GM19468 (cell line): ENCODE measurements at regions not wholly inside any gene's neighbourhood (a gene's known extent, or its start where the extent isn't known, plus 50 kb on each side); places are given as distances from the start of the nearest gene placed in this dataset.

Source experiments
- ATAC-seq: cut with Tn5 transposase; IDR thresholded peaks from one replicate; pipeline ENCODE4 v1.9.1; 2021; ENCODE audit warnings: mild to moderate bottlenecking, moderate library complexity, moderate number of reproducible peaks; ENCODE audit not compliant: unreplicated experiment; ENCODE audit errors: extremely low read depth

DNA sequence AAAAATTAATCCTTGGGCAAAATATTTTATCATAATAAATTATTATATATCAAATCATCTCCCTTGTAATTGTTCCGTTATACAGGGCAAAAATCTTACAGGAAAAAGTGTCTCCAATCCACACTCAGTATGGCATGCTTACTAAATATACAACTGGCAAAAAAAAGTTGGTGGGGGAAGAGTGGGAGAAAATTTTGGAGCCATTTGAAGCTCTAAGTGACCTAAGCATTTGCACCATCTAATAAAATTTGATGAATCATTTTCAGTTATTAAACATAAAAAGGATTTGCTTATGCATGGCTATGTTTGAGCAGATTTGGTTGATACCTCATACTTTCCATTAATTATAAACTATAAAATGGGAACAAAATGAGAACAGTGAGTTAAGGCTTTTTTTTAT, 68.1 kb upstream of the FAM9C start:
- no peak for ATAC-seq

- no peak for ATAC-seq
Observed at GRCh38 chrX:13110433-13111324, 66.3 kb upstream of the FAM9C start.

DNA sequence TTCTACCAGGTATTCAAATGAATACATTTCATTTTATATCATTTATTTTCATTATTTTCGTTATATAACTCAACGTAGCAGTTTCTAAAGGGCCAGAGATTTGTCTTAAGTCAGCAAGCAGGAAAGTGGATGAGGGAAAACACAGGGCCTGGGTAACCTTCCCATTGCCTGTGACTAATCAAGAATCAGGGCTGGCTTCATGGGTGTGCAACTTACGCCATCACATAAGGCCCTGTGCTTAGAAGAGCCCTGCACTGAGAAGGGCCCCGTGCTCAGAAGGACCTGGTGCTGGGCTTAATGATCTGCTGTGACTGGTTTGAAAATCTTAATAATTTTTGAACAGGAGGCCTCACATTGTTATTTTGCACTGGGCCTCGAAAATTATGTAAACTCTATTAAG, 65.4 kb upstream of the FAM9C start:
- ATAC-seq: no peak

- no peak for ATAC-seq
Observed at GRCh38 chrX:13103914-13104274, 59.5 kb upstream of the FAM9C start.

DNA sequence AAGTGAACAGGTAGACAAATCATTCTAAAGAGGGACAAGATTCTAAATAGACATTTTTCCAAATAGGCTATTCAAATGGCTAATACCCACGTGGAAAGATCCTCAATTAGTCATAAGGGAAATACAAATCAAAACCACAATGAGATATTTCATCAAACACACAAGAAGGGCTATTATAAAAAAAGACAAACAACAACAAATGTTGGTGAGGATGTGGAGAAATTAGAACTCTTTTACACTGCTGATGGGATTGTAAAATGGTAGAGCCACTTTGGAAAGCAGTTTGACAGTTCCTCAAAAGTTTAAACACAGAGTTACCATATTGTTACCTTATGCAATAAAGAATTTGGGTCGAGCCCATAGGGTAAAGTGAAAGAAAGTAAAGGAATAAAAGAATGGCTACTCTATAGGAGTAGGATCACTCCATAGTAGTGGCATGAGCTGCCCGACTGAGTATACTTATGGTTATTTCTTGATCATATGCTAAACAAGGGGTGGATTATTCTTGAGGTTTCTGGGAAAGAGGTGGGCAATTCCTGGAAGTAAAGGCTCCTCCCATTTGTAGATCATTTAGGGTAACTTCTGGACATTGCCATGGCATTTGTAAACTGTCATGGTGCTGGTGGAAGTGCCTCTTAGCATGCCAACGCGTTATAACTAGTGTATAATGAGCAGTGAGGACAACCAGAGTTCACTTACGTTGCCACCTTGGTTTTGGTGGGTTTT, 58.9 kb upstream of the FAM9C start:
- ATAC-seq: no peak

- no peak for ATAC-seq
Observed at GRCh38 chrX:13102636-13103035, 58.2 kb upstream of the FAM9C start.

DNA sequence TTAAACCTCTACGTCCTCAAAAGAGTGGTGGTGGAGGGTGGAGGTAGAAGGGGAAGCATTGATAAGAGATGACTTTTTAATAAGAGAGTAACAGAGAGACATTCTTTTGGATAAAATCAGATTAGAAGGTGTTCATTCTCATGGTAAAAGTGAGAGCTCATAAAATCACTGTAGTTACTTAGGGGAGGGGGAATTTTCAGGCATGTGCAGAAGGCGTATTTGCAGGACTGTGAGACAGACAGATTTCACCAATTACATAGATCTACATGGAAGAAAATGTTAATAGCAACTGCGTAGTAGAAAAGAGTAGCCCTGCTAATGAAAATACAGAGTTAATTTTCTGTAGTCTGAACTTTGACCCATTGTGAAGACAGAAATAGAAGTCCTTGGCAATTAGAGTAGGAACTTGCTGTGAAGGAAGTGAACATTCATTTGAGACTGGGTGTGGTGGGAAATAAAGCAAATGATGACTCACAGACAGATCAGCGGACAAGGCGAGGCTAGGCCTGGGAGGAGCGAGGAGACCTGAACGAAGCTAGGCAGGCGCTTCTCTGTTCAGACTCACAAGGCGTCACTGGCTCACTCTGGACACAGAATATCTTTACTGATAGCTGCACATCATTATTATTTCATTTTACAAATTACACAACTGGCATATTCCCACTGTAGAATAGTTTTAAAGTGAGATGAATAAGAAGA, 57.2 kb upstream of the FAM9C start:
- ATAC-seq: no peak

GRCh38 chrX:13099121-13099520, 54.7 kb upstream of the FAM9C start:
- no peak for ATAC-seq

GRCh38 chrX:13096728-13097127, 52.3 kb upstream of the FAM9C start:
- no peak for ATAC-seq

DNA sequence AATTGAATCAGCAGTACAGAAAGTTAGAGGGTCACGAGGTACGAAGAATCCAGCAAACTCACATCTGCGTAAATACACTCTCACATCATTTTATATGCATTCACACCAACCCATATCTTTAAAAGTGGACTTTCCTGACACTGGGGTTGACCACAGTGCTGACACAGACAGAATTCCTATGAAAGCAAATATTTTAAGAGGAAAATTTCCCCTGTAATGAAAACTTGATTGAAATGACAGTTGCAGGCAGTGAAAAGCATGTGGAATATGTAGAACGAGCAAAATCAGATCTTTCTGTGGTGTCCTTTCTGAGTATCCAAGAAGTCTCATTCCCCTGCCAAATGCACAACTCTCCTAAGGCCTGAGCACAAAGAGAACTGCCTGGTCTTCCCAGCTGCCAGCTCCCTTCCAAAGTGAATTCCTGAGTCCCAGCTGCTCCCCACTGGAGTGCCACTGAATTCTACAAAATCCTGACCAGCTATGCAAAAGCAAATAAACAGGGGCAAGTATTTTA, 50.5 kb upstream of the FAM9C start:
- no peak for ATAC-seq

- ATAC-seq: no peak
Observed at GRCh38 chrX:13094374-13094773, 50.0 kb upstream of the FAM9C start.
